ENCODE measurements at regions not wholly inside any gene's neighbourhood (a gene's known extent, or its start where the extent isn't known, plus 50 kb on each side); places are given as distances from the start of the nearest gene placed in this dataset.

DNA sequence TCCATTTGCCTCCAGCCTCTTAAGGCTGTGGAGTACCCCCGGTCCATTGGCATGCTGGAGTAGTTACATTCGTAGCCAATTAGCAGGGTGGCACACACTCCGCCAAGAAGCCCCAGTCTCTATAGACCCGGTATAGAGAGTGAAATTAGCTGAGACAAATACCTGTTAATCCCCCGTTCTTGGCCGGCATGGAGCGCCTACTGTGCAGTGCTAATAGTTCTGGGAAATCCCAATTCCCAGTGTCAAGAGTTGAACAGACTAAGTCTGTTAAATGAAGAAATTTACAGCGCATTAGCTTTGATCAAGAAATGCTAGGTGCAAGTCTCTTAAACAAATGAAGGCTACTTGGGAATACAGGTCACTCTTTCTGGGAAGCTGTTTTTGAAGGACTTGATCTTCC, 127.8 kb upstream of the ARX start:
- no peak for TF ChIP-seq POLR2AphosphoS5 (IDR thresholded peaks at IDR 0.05; ENCODE audit: low read depth, low read length)
- no peak for TF ChIP-seq CTCF (IDR thresholded peaks at IDR 0.05)
- TF ChIP-seq EZH2phosphoT487 (IDR thresholded peaks at IDR 0.05; ENCODE audit: borderline replicate concordance, low read depth): no peak
- no peak for TF ChIP-seq SMC3 (IDR thresholded peaks at IDR 0.05; ENCODE audit: low read depth, low read length)
